ENCODE measurements at regions not wholly inside any gene's neighbourhood (a gene's known extent, or its start where the extent isn't known, plus 50 kb on each side); places are given as distances from the start of the nearest gene placed in this dataset.
"Not testable (repeated sequence)": the region's sequence is repeated elsewhere in the genome, so short reads cannot be mapped to it uniquely, and the experiment has no call there.

- FAIRE-seq; H3K27ac ChIP-seq; ATAC-seq; CTCF ChIA-PET; DNase-seq (ENCODE audit: low read depth in 1 of 2, low spot score in 1 of 2); H3K4me3 ChIP-seq; POLR2A ChIA-PET; H3K4me2 ChIP-seq; H3K9me3 ChIP-seq; H3K4me1 ChIP-seq: not testable (repeated sequence)
- WGBS (ENCODE audit: missing lambda C conversion rate) = 83% methylated on average over 17 of the region's 27 CpGs
Measured at GRCh38 chr9:13037808-13038207, 241.7 kb downstream of the MPDZ start.

- 72% methylated on average over 5 of the region's 5 CpGs for WGBS (ENCODE audit: missing lambda C conversion rate)
- ATAC-seq (no peak), FAIRE-seq (no peak), DNase-seq (ENCODE audit: low read depth in 1 of 2, low spot score in 1 of 2) (no peak)
- ChIA-PET POLR2A (no interaction called here), CTCF (interaction anchor here (0.7 to 3.8 kb wide), 3 partner anchors 12 to 40 kb away, joined by 3 to 20 read pairs (median 3); no protein-coding TSS in a partner anchor)
- no peak overlapping the region for H3K4me2 ChIP-seq
- no peak overlapping the region for H3K4me3 ChIP-seq
- H3K4me1 ChIP-seq = no peaks in the 10 kb centered on the region
- H3K9me3 ChIP-seq = no peaks in the 10 kb centered on the region
- H3K27ac ChIP-seq = no peak overlapping the region
- TF ChIP-seq HOXB13 (CRISPR knock-in tag; IDR thresholded peaks at IDR 0.05; ENCODE audit: low read depth) = no peak
- TF ChIP-seq TP53 (CRISPR knock-in tag; IDR thresholded peaks at IDR 0.05) = no peak
- no peak for TF ChIP-seq RARB (CRISPR knock-in tag; IDR thresholded peaks at IDR 0.05)
- no peak for TF ChIP-seq RNF2 (IDR thresholded peaks at IDR 0.05; ENCODE audit: borderline replicate concordance, low read depth)
- TF ChIP-seq RFX5 (IDR thresholded peaks at IDR 0.05) = no peak
Measured at GRCh38 chr9:13047827-13048587, 231.5 kb downstream of the MPDZ start.

GRCh38 chr9:13049223-13049622, 230.3 kb downstream of the MPDZ start:
- DNase-seq (ENCODE audit: low read depth in 1 of 2, low spot score in 1 of 2) (no peak), FAIRE-seq (no peak), ATAC-seq (no peak)
- Histone ChIP-seq H3K27ac (no peak overlapping the region), H3K4me3 (no peak overlapping the region), H3K4me1 (no peaks in the 10 kb centered on the region), H3K4me2 (no peak overlapping the region), H3K9me3 (no peaks in the 10 kb centered on the region)
- 45% methylated on average over 7 of the region's 7 CpGs for WGBS (ENCODE audit: missing lambda C conversion rate)
- ChIA-PET POLR2A (no interaction called here), CTCF (no interaction called here)
- TF ChIP-seq CEBPB (IDR thresholded peaks at IDR 0.05) (no peak), HOXB13 (CRISPR knock-in tag; IDR thresholded peaks at IDR 0.05; ENCODE audit: low read depth) (no peak), TFCP2L1 (CRISPR knock-in tag; IDR thresholded peaks at IDR 0.05) (no peak), HES2 (IDR thresholded peaks at IDR 0.05) (no peak), ESRRA (IDR thresholded peaks at IDR 0.05; ENCODE audit: borderline replicate concordance, low read length) (no peak), EP300 (IDR thresholded peaks at IDR 0.05) (no peak), GATA3 (IDR thresholded peaks at IDR 0.05; ENCODE audit: borderline replicate concordance) (no peak), FOSL2 (IDR thresholded peaks at IDR 0.05) (no peak), FOSL2 (CRISPR knock-in tag; IDR thresholded peaks at IDR 0.05) (no peak), MYC (IDR thresholded peaks at IDR 0.05; ENCODE audit: borderline replicate concordance, low read length) (no peak), RARB (CRISPR knock-in tag; IDR thresholded peaks at IDR 0.05) (no peak), PBX3 (IDR thresholded peaks at IDR 0.05) (no peak), BCL3 (IDR thresholded peaks at IDR 0.05) (no peak), MAZ (IDR thresholded peaks at IDR 0.05; ENCODE audit: borderline replicate concordance, low read depth, low read length) (no peak), HDAC2 (IDR thresholded peaks at IDR 0.05) (no peak), ZSCAN20 (CRISPR knock-in tag; IDR thresholded peaks at IDR 0.05) (no peak), EHF (CRISPR knock-in tag; IDR thresholded peaks at IDR 0.05) (no peak), EHMT2 (IDR thresholded peaks at IDR 0.05; ENCODE audit: low read depth) (no peak), HOXB5 (CRISPR knock-in tag; IDR thresholded peaks at IDR 0.05) (no peak), JUNB (IDR thresholded peaks at IDR 0.05) (no peak), MAFK (IDR thresholded peaks at IDR 0.05; ENCODE audit: partially characterized antibody) (no peak)

All from A549 (cell line).